ENCODE measurements at regions not wholly inside any gene's neighbourhood (a gene's known extent, or its start where the extent isn't known, plus 50 kb on each side); places are given as distances from the start of the nearest gene placed in this dataset.

DNA sequence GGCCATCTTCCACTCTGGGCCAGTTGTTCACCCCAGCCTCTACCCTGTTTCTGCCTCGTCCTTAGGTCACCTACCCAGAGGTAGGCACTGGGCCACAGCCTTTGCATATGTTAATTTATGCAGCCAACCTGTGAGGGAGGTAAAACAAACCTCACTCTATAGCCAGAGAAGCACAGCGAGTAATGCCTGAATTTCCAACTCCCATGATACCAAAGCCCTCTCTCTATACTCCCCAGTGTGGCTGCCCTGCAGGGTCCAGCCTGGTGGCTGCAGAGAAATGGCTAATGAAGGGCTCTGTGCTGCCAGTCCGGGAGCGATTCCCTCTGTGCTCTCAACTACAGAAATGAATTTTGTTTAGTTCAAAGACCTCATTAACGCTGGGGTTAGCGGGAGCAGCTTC lies 397.0 kb upstream of the CCL2 start:
- Histone ChIP-seq H3K9me3 (no peaks in the 10 kb centered on the region), H3K36me3 (no peaks in the 10 kb centered on the region), H3K4me3 (no peak overlapping the region), H3K27me3 (peaks cover 0 to 26% (median 0%) of the 10 kb centered on the region in 9 donors), H3K27ac (no peak overlapping the region), H3K4me1 (no peaks in the 10 kb centered on the region)
- DNase-seq (no peak), ATAC-seq (no peak)
- TF ChIP-seq, protein P1, sequence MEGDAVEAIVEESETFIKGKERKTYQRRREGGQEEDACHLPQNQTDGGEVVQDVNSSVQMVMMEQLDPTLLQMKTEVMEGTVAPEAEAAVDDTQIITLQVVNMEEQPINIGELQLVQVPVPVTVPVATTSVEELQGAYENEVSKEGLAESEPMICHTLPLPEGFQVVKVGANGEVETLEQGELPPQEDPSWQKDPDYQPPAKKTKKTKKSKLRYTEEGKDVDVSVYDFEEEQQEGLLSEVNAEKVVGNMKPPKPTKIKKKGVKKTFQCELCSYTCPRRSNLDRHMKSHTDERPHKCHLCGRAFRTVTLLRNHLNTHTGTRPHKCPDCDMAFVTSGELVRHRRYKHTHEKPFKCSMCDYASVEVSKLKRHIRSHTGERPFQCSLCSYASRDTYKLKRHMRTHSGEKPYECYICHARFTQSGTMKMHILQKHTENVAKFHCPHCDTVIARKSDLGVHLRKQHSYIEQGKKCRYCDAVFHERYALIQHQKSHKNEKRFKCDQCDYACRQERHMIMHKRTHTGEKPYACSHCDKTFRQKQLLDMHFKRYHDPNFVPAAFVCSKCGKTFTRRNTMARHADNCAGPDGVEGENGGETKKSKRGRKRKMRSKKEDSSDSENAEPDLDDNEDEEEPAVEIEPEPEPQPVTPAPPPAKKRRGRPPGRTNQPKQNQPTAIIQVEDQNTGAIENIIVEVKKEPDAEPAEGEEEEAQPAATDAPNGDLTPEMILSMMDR (IDR thresholded peaks at IDR 0.05), result no peak
- TF ChIP-seq POLR2A (IDR thresholded peaks at IDR 0.05), result no peak
- WGBS, 4 donors, result 50 to 54% (median 52%) methylated on average over 5 to 6 of the region's 6 CpGs
- intact Hi-C loops (cut with DNase I), result no loop called here

DNA sequence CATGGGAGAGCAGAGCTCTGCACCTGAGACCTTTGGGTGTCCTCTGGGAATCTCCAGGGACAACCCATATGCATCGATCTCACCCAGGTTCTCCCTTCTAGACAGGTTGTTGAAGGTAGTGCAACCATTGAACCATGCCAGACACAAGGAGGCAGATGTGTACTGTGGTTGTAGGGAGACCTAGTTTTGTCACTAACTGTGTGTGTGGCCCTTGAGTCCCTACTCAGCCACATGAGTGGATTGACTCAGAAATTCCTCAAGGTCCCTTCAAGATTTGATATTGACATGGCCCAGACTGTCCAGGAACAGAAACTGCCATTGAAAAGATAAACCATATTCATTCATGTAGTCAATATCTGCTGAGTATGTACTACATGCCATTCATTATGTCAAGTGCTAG lies 396.4 kb upstream of the CCL2 start:
- 70 to 88% (median 84%) methylated on average over 1 of the region's 1 CpG; no CpG with 5 or more reads in 1 of the 4 donors for WGBS, 4 donors
- H3K27ac ChIP-seq, result no peak overlapping the region
- no peaks in the 10 kb centered on the region for H3K36me3 ChIP-seq
- intact Hi-C loops (cut with DNase I), result no loop called here
- no peak for DNase-seq
- no peak for ATAC-seq
- H3K27me3 ChIP-seq, result peaks cover 0 to 20% (median 0%) of the 10 kb centered on the region in 9 donors
- TF ChIP-seq, protein P1 (IDR thresholded peaks at IDR 0.05), result no peak
- no peak for TF ChIP-seq POLR2A (IDR thresholded peaks at IDR 0.05)
- no peak overlapping the region for H3K4me3 ChIP-seq
- H3K9me3 ChIP-seq, result no peaks in the 10 kb centered on the region
- no peaks in the 10 kb centered on the region for H3K4me1 ChIP-seq

DNA sequence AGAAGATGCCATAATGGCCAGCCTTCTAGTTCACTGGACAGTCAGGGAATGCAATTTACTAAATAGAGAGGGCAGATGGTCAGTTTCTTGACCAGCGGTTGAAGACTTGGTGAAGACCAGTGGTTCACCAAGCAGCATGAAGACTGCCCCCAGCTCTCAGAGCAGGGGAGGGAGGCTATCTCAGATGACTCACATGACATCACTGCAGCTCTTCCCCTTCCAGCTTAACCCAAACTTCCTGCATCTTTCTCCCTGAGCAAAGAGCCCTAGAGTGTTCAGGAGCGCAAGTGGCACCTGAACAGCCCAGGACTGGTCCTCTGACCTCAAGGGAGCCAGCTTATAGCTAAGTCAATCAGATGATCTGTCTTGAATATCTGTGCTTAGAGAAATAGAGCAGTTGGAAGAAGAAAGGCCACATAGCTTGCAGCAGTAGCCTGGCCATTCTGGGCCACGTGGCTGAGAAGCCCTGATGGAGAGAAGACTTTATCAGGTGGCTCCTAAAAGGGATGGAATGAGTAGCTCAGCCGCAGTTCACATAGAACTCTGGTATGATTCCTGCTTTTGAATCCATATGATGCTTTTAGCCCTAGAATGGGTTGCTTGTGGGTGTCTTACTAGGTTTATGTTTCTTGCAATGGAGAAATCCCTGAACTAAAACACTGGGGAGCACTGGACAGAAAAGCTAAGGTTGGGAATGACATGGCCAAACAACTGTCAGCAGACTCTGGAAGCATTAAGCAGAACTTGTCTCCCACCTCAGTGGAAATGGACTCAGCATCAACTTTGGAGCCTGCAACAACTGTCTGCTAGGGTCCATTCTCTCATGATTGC lies 392.1 kb upstream of the CCL2 start:
- H3K9me3 ChIP-seq, result no peaks in the 10 kb centered on the region
- H3K27me3 ChIP-seq, result peaks cover 0 to 22% (median 0%) of the 10 kb centered on the region in 9 donors
- no peak for ATAC-seq
- no peaks in the 10 kb centered on the region for H3K36me3 ChIP-seq
- H3K4me3 ChIP-seq, result no peak overlapping the region
- H3K27ac ChIP-seq, result no peak overlapping the region
- H3K4me1 ChIP-seq, result no peaks in the 10 kb centered on the region
- TF ChIP-seq POLR2A (IDR thresholded peaks at IDR 0.05), result no peak
- TF ChIP-seq, protein P1 (IDR thresholded peaks at IDR 0.05), result no peak
- intact Hi-C loops (cut with DNase I), result no loop called here
- 54 to 65% (median 61%) methylated on average over 4 of the region's 4 CpGs for WGBS, 4 donors
- DNase-seq, result no peak

DNA sequence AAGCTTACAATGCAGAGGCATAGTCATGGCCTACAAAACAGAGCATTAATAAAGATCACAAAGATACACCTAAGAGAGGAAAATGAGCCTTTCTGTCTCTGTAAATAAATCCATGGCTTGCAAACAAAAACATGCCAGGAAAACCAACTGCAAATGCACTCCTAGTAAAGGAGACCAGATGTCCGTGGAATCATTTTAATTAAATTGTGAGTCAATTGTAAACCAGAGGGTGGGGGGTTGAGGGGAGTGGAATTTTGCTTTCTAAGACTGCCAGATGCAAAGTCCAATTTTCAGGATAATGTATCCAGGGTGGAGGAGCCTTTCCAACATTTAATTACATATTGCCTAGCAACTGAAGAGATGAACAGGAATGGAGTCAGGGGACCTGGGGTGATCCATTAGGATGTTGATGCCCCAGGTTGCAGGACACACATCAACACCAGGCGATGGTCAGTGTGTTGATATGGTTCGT lies 390.3 kb upstream of the CCL2 start:
- intact Hi-C loops (cut with DNase I), result no loop called here
- TF ChIP-seq, protein P1 (IDR thresholded peaks at IDR 0.05), result no peak
- no peak for TF ChIP-seq POLR2A (IDR thresholded peaks at IDR 0.05)

More for the DNA sequence above, 390.3 kb upstream of the CCL2 start:
- Histone ChIP-seq H3K4me3 (no peak overlapping the region), H3K27me3 (peaks cover 0 to 22% (median 0%) of the 10 kb centered on the region in 9 donors), H3K4me1 (no peaks in the 10 kb centered on the region), H3K27ac (no peak overlapping the region), H3K9me3 (peaks cover 0 to 2% (median 0%) of the 10 kb centered on the region in 12 donors), H3K36me3 (no peaks in the 10 kb centered on the region)
- 72 to 79% (median 77%) methylated on average over 3 of the region's 3 CpGs for WGBS, 4 donors
- DNase-seq, result no peak
- no peak for ATAC-seq

All from heart left ventricle (tissue), 16 donors.